ENCODE measurements at regions not wholly inside any gene's neighbourhood (a gene's known extent, or its start where the extent isn't known, plus 50 kb on each side); places are given as distances from the start of the nearest gene placed in this dataset.

DNA sequence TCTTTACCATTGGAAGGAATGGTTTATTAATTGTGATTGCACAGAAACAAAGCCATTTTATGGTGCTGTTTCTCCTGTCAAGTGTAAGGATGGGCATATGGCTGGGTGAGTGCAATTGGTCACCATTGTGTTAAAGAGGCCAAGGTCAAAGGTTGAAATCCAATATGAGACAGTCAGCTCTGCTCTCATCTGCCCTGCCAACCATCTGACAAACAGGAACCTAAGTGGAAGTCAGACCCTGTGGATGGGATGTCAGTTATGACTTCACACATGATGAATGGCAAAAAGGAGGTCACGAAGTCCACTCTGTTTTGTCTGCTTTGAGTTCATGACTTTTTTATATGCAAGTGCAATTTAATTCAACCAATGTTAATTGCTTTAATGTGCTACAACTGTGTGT lies 172.7 kb upstream of the TMEM229A start:
- H3K4me3 ChIP-seq (ENCODE audit: low read depth, low read length), result no peak overlapping the region
- DNase-seq (ENCODE audit: low read depth), result no peak
- TF ChIP-seq, protein P1, sequence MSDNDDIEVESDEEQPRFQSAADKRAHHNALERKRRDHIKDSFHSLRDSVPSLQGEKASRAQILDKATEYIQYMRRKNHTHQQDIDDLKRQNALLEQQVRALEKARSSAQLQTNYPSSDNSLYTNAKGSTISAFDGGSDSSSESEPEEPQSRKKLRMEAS (IDR thresholded peaks at IDR 0.05; ENCODE audit: low read depth, low read length), result no peak
- TF ChIP-seq, protein P2, sequence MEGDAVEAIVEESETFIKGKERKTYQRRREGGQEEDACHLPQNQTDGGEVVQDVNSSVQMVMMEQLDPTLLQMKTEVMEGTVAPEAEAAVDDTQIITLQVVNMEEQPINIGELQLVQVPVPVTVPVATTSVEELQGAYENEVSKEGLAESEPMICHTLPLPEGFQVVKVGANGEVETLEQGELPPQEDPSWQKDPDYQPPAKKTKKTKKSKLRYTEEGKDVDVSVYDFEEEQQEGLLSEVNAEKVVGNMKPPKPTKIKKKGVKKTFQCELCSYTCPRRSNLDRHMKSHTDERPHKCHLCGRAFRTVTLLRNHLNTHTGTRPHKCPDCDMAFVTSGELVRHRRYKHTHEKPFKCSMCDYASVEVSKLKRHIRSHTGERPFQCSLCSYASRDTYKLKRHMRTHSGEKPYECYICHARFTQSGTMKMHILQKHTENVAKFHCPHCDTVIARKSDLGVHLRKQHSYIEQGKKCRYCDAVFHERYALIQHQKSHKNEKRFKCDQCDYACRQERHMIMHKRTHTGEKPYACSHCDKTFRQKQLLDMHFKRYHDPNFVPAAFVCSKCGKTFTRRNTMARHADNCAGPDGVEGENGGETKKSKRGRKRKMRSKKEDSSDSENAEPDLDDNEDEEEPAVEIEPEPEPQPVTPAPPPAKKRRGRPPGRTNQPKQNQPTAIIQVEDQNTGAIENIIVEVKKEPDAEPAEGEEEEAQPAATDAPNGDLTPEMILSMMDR (IDR thresholded peaks at IDR 0.05; ENCODE audit: low read depth, low read length), result no peak
- no peak for TF ChIP-seq MYC (IDR thresholded peaks at IDR 0.05; ENCODE audit: low read depth, low read length)
- no peak for TF ChIP-seq POLR2A (IDR thresholded peaks at IDR 0.05; ENCODE audit: extremely low read depth, insufficient read length)

DNA sequence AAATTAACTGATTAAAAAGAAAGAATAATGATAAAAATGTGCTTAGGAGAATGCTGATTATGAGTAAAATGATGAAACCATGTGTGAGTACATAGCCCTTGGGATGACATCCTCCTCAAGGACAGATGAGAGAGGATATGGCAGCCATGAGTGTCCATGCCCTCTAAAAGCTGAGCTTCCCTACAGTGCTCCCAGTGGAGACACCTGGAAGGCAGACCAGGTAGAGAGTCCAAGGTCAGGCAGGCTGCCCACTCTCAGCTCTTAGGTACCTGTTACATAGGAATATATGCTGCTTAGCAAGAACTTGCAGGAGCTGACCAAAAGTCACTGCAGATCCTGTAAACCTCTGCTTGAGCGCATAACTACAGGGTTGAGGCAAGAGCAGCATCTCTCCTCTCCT lies 169.7 kb upstream of the TMEM229A start:
- DNase-seq (ENCODE audit: low read depth), result no peak
- TF ChIP-seq, protein P1 (IDR thresholded peaks at IDR 0.05; ENCODE audit: low read depth, low read length), result no peak
- TF ChIP-seq, protein P2 (IDR thresholded peaks at IDR 0.05; ENCODE audit: low read depth, low read length), result no peak
- TF ChIP-seq POLR2A (IDR thresholded peaks at IDR 0.05; ENCODE audit: extremely low read depth, insufficient read length), result no peak
- no peak for TF ChIP-seq MYC (IDR thresholded peaks at IDR 0.05; ENCODE audit: low read depth, low read length)
- no peak overlapping the region for H3K4me3 ChIP-seq (ENCODE audit: low read depth, low read length)

DNA sequence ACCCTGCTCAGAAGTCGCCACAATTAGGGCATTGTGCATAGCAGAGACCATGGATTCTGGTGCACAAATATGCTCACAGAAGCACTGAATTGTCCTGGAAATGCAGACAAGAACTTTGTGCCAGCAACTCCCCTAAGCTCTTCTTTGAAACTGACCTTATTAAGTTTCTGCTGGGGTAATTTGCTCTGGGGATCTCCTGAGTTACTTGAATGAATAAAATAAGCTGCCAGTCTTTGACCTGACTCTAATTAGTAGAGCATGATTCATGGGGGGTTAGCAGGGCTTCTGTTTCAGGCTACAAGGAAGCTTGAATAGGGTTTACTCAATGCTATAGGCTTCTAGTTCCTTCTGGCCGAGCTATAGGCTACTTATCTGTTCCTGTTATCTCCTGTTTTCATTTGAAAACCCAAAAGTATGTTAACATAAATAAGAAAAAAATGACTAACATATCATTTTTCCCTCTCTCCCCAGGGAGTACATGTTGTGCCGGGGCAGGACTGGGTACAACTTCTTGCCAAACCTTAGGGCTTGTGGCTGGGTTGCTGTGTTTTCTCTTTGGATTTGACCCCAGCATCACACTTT lies 169.0 kb upstream of the TMEM229A start:
- TF ChIP-seq POLR2A (IDR thresholded peaks at IDR 0.05; ENCODE audit: extremely low read depth, insufficient read length), result no peak
- TF ChIP-seq, protein P1 (IDR thresholded peaks at IDR 0.05; ENCODE audit: low read depth, low read length), result no peak
- no peak for TF ChIP-seq MYC (IDR thresholded peaks at IDR 0.05; ENCODE audit: low read depth, low read length)
- TF ChIP-seq, protein P2 (IDR thresholded peaks at IDR 0.05; ENCODE audit: low read depth, low read length), result no peak

DNA sequence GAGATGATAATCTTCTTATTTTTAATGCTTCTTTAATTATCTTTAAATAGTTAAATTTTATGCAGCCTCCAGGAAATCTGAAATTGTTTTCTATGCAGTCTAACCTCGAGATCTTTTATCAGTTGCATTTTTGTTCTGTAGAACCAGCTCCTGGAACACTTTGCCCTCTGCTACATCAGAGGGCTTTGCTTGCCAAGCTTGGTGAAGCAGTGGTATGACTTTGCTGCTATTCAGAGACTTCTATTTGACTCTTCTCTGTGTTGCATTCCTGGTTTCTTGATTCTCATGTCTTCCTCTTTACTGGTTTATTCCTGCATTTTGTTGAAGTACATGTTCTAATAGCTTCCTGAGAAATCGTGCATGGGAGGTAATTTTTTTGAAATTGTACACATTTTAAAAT lies 163.7 kb upstream of the TMEM229A start:
- TF ChIP-seq, protein P2 (IDR thresholded peaks at IDR 0.05; ENCODE audit: low read depth, low read length), result no peak
- no peak for DNase-seq (ENCODE audit: low read depth)
- H3K4me3 ChIP-seq (ENCODE audit: low read depth, low read length), result no peak overlapping the region

More for the DNA sequence above, 169.0 kb upstream of the TMEM229A start:
- H3K4me3 ChIP-seq (ENCODE audit: low read depth, low read length), result no peak overlapping the region
- no peak for DNase-seq (ENCODE audit: low read depth)

DNA sequence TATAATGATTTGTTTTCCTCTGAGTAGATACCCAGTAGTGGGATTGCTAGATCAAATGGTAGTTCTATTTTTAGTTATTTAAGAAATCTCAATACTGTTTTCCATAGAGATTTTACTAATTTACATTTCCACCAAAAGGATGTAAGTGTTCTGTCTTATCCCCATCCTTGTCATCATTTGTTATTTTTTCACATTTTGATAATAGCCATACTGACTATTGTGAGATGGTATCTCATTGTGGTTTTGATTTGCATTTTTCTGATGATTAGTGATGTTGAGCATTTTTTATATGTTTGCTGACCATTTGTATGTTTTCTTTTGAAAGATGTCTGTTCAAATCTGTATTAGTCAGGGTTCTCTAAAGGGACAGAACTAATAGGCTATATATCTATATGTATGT lies 160.0 kb upstream of the TMEM229A start:
- DNase-seq (ENCODE audit: low read depth), result no peak
- TF ChIP-seq, protein P1 (IDR thresholded peaks at IDR 0.05; ENCODE audit: low read depth, low read length), result no peak
- TF ChIP-seq POLR2A (IDR thresholded peaks at IDR 0.05; ENCODE audit: extremely low read depth, insufficient read length) (no peak), MYC (IDR thresholded peaks at IDR 0.05; ENCODE audit: low read depth, low read length) (no peak)
- TF ChIP-seq, protein P2 (IDR thresholded peaks at IDR 0.05; ENCODE audit: low read depth, low read length), result no peak
- H3K4me3 ChIP-seq (ENCODE audit: low read depth, low read length), result no peak overlapping the region

DNA sequence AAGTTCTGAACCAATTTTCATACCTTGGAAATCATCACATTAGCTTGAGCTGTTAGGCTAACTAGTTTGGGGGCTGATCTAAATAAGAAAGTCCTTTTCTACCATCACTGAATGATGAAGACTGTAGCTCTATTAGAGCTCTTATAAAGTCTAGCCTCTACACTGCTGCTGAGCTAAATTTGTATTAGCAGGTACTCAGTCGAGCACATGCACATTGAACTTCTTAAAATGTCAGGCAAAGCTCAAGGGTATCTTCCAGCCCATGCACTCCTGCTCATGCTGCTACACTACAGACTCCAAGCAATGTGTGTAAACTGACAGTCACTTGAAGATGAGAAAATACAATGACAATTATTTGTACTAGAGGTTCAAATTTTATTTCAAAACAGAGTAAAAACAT lies 158.8 kb upstream of the TMEM229A start:
- no peak overlapping the region for H3K4me3 ChIP-seq (ENCODE audit: low read depth, low read length)
- TF ChIP-seq, protein P2 (IDR thresholded peaks at IDR 0.05; ENCODE audit: low read depth, low read length), result no peak
- no peak for TF ChIP-seq POLR2A (IDR thresholded peaks at IDR 0.05; ENCODE audit: extremely low read depth, insufficient read length)
- TF ChIP-seq, protein P1 (IDR thresholded peaks at IDR 0.05; ENCODE audit: low read depth, low read length), result no peak
- no peak for TF ChIP-seq MYC (IDR thresholded peaks at IDR 0.05; ENCODE audit: low read depth, low read length)
- DNase-seq (ENCODE audit: low read depth), result no peak

All from NB4 (cell line).